Stomach (tissue), 4 donors: ENCODE measurements at regions not wholly inside any gene's neighbourhood (a gene's known extent, or its start where the extent isn't known, plus 50 kb on each side); places are given as distances from the start of the nearest gene placed in this dataset.
"Not testable (repeated sequence)": the region's sequence is repeated elsewhere in the genome, so short reads cannot be mapped to it uniquely, and the experiment has no call there.

ENCODE experiments used
- EP300 ChIP-seq: sonication (generic); formaldehyde crosslinking; IDR thresholded peaks from one replicate; pipeline ENCODE4 v1.6.1; 2017; ENCODE audit warnings: antibody characterized with exemption
- TF ChIP-seq, protein P1 (sequence below), 7 experiments: fragments of 450-650 bp in 4 of 7; fragments of 200-600 bp in 3 of 7; sonication (generic) in 3 of 7; IDR thresholded peaks; one replicate each; pipeline ENCODE4 v1.5.1; 2016 to 2019; ENCODE audit warnings: antibody characterized with exemption in 7 of 7, control low read depth in 2 of 7, mild to moderate bottlenecking in 1 of 7

GRCh38 chr3:125901473-125901872 lies 67.5 kb upstream of the ROPN1B start:
- TF ChIP-seq, protein P1, sequence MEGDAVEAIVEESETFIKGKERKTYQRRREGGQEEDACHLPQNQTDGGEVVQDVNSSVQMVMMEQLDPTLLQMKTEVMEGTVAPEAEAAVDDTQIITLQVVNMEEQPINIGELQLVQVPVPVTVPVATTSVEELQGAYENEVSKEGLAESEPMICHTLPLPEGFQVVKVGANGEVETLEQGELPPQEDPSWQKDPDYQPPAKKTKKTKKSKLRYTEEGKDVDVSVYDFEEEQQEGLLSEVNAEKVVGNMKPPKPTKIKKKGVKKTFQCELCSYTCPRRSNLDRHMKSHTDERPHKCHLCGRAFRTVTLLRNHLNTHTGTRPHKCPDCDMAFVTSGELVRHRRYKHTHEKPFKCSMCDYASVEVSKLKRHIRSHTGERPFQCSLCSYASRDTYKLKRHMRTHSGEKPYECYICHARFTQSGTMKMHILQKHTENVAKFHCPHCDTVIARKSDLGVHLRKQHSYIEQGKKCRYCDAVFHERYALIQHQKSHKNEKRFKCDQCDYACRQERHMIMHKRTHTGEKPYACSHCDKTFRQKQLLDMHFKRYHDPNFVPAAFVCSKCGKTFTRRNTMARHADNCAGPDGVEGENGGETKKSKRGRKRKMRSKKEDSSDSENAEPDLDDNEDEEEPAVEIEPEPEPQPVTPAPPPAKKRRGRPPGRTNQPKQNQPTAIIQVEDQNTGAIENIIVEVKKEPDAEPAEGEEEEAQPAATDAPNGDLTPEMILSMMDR (IDR thresholded peaks at IDR 0.05) = not testable (repeated sequence)
- not testable (repeated sequence) for TF ChIP-seq EP300
